Lung (tissue), 11 donors: ENCODE measurements at regions not wholly inside any gene's neighbourhood (a gene's known extent, or its start where the extent isn't known, plus 50 kb on each side); places are given as distances from the start of the nearest gene placed in this dataset.

Experiments used
- ATAC-seq: fragments of 200-7000 bp; cut with Tn5 transposase; one replicate; pipeline ENCODE4 v1.9.1; 2020; ENCODE audit warnings: moderate number of reproducible peaks; ENCODE audit not compliant: insufficient read depth, low FRiP score
- DNase-seq, 3 donors: peaks; one replicate each; pipeline ENCODE4 v3.0.0-alpha.2; 2013 to 2017
- H3K27ac ChIP-seq, 2 donors: one replicate each; pipeline ENCODE4 v1.5.1; 2013; ENCODE audit warnings: mild to moderate bottlenecking in 2 of 2, moderate library complexity in 2 of 2, control low read depth in 1 of 2, inconsistent platforms in 1 of 2, low read depth in 1 of 2, low read length in 1 of 2
- H3K27me3 ChIP-seq, 3 donors: one replicate each; pipeline ENCODE4 v1.5.1; 2013; ENCODE audit warnings: low read length in 2 of 3; ENCODE audit not compliant: control insufficient read depth in 3 of 3, insufficient read depth in 3 of 3
- H3K36me3 ChIP-seq, 4 donors: one replicate each; pipeline ENCODE4 v1.5.1; 2013; ENCODE audit warnings: low read length in 4 of 4, mild to moderate bottlenecking in 1 of 4, moderate library complexity in 1 of 4; ENCODE audit not compliant: control insufficient read depth in 4 of 4, insufficient read depth in 4 of 4
- H3K4me1 ChIP-seq, 5 donors: one replicate each; pipeline ENCODE4 v1.5.1; 2013; ENCODE audit warnings: low read length in 5 of 5, mild to moderate bottlenecking in 2 of 5, moderate library complexity in 1 of 5; ENCODE audit not compliant: control insufficient read depth in 5 of 5, insufficient read depth in 5 of 5
- H3K4me3 ChIP-seq: one replicate; pipeline ENCODE4 v1.5.1; 2013; ENCODE audit warnings: mild to moderate bottlenecking, control low read depth, moderate library complexity
- H3K9ac ChIP-seq, 2 donors: one replicate each; pipeline ENCODE4 v1.5.1; 2013; ENCODE audit warnings: low read length in 2 of 2, control low read depth in 1 of 2; ENCODE audit not compliant: insufficient read depth in 1 of 2
- H3K9me3 ChIP-seq, 4 donors: one replicate each; pipeline ENCODE4 v1.5.1; 2013; ENCODE audit warnings: low read length in 3 of 4, mild to moderate bottlenecking in 1 of 4, moderate library complexity in 1 of 4; ENCODE audit not compliant: control insufficient read depth in 4 of 4, insufficient read depth in 3 of 4
- CTCF ChIP-seq: IDR thresholded peaks from 2 replicates; pipeline ENCODE4 v1.5.1; 2012; ENCODE audit warnings: mild to moderate bottlenecking; ENCODE audit errors: control extremely low read depth, extremely low read depth
- WGBS, 2 donors: extraction: QIAGEN DNeasy Blood & Tissue Kit; methylation state at CpG; one replicate each; pipeline ENCODE4 v1.1.7; 2013; 5-methylcytosine and 5-hydroxymethylcytosine counted together
- donor health status: control.
- donor health status: control.
- donor health status: Bipolar disorder and iron deficiency.
- donor health status: healthy.
- donor health status: DM: yes; HTN: yes; CAD: no.

GRCh38 chr3:25246913-25247312 lies 181.2 kb upstream of the RARB start:
- Histone ChIP-seq H3K36me3 (no peaks in the 10 kb centered on the region), H3K9me3 (peaks cover 0 to 21% (median 5%) of the 10 kb centered on the region in 4 donors), H3K27ac (no peak overlapping the region), H3K27me3 (no peaks in the 10 kb centered on the region), H3K9ac (no peak overlapping the region), H3K4me3 (no peak overlapping the region), H3K4me1 (no peaks in the 10 kb centered on the region)
- ATAC-seq (no peak), DNase-seq (no peak)
- 79 to 83% methylated on average over 5 of the region's 5 CpGs for WGBS, 2 donors
- no peak for TF ChIP-seq CTCF

DNA sequence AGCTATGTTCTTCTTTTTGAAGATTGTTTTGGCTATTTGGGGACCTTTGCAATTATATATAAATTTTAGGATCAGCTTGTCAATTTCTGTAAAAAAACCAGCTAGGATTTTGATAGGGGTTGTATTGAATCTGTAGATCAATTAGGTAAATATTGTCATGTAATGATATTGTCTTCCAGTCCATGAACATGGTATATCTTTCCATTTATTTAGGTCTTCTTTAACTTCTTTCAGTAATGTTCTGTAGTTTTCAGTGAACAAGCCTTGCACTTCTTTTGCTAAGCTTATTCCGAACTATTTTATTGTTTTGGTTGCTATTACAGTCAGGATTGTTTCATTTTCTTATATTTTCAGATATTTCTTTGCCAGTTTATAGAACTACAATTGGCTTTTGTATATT lies 175.8 kb upstream of the RARB start:
- TF ChIP-seq CTCF: no peak
- WGBS, 2 donors: 86% methylated on average over 1 of the region's 1 CpG
- no peak overlapping the region for H3K27ac ChIP-seq

DNA sequence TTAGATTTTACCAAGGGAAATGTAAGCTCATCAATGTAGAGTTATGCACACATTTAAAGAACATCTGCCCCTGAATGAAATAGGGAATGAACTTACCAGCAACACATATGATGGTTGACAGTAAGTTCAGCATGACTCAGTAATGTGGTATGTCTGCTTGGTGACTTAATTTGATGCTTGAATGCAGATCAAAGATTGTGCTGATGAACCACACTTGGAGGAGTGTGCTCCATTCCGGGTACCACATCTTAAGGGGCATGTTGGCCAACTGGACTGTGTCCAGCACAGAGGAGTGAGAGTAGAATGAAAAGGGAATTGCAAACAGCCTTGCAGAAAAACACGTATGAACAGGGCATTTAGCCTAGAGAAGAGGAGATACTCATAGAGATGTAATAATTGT lies 171.0 kb upstream of the RARB start:
- Histone ChIP-seq H3K27ac (no peak overlapping the region), H3K36me3 (no peaks in the 10 kb centered on the region), H3K27me3 (no peaks in the 10 kb centered on the region), H3K9me3 (peaks cover 0 to 5% (median under 1%) of the 10 kb centered on the region in 4 donors), H3K4me1 (peaks cover 0 to 7% (median 0%) of the 10 kb centered on the region in 5 donors), H3K4me3 (no peak overlapping the region), H3K9ac (no peak overlapping the region)
- no peak for TF ChIP-seq CTCF
- 60 to 74% methylated on average over 2 of the region's 2 CpGs for WGBS, 2 donors
- DNase-seq (peak in 2 of 3 donors; percentile 55 to 64), ATAC-seq (no peak)

More for the DNA sequence above, 175.8 kb upstream of the RARB start:
- no peak for DNase-seq
- Histone ChIP-seq H3K27me3 (no peaks in the 10 kb centered on the region), H3K9ac (no peak overlapping the region), H3K4me1 (no peaks in the 10 kb centered on the region), H3K36me3 (no peaks in the 10 kb centered on the region), H3K4me3 (no peak overlapping the region), H3K9me3 (peaks cover 0 to 16% (median 4%) of the 10 kb centered on the region in 4 donors)
- ATAC-seq: no peak

- Histone ChIP-seq H3K4me1 (peaks cover 0 to 7% (median 0%) of the 10 kb centered on the region in 5 donors), H3K36me3 (no peaks in the 10 kb centered on the region), H3K4me3 (no peak overlapping the region), H3K9ac (no peak overlapping the region), H3K27ac (no peak overlapping the region), H3K9me3 (peaks cover 0 to 3% (median under 1%) of the 10 kb centered on the region in 4 donors), H3K27me3 (no peaks in the 10 kb centered on the region)
- no peak for ATAC-seq
- WGBS, 2 donors: 22 to 40% methylated on average over 3 of the region's 3 CpGs
- TF ChIP-seq CTCF: no peak
- peak; percentile 61 to 86 (median 83) for DNase-seq
These were observed 168.2 kb upstream of the RARB start for GRCh38 chr3:25259871-25260270.
